ENCODE measurements at regions not wholly inside any gene's neighbourhood (a gene's known extent, or its start where the extent isn't known, plus 50 kb on each side); places are given as distances from the start of the nearest gene placed in this dataset.
"Not testable (repeated sequence)": the region's sequence is repeated elsewhere in the genome, so short reads cannot be mapped to it uniquely, and the experiment has no call there.

DNA sequence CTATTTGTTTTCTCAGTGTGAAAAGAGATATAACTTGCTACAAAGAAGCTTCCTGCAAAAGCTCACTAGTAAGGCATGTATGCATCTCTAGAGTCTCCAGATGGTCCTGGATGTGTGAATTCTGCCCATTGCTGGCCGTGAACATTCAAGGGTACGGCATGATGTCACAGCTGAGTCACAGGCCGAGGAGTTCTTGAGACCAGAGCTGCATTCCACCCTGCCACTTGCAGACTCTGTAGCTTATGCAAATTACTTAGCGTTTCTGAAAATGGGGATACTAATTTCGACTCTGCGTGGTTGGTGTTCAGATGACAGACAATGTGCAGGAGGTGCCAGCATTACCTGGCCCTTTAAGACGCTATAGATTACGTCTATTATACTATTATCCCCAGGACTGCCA, 470.7 kb downstream of the ZNF536 start:
- intact Hi-C loops (cut with DNase I, micrococcal nuclease): no loop called here
- Histone ChIP-seq H3K9me3 (no peaks in the 10 kb centered on the region), H3K4me3 (no peak overlapping the region), H3K4me1 (ENCODE audit: low read depth) (no peaks in the 10 kb centered on the region), H3K36me3 (ENCODE audit: low read depth) (no peaks in the 10 kb centered on the region)
- ATAC-seq: no peak
- TF ChIP-seq, protein P1, sequence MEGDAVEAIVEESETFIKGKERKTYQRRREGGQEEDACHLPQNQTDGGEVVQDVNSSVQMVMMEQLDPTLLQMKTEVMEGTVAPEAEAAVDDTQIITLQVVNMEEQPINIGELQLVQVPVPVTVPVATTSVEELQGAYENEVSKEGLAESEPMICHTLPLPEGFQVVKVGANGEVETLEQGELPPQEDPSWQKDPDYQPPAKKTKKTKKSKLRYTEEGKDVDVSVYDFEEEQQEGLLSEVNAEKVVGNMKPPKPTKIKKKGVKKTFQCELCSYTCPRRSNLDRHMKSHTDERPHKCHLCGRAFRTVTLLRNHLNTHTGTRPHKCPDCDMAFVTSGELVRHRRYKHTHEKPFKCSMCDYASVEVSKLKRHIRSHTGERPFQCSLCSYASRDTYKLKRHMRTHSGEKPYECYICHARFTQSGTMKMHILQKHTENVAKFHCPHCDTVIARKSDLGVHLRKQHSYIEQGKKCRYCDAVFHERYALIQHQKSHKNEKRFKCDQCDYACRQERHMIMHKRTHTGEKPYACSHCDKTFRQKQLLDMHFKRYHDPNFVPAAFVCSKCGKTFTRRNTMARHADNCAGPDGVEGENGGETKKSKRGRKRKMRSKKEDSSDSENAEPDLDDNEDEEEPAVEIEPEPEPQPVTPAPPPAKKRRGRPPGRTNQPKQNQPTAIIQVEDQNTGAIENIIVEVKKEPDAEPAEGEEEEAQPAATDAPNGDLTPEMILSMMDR (IDR thresholded peaks at IDR 0.05): no peak
- DNase-seq: no peak

- TF ChIP-seq, protein P1 (IDR thresholded peaks at IDR 0.05): no peak
- intact Hi-C loops (cut with DNase I, micrococcal nuclease): no loop called here
- DNase-seq (no peak), ATAC-seq (no peak)
- no peaks in the 10 kb centered on the region for H3K9me3 ChIP-seq
- no peaks in the 10 kb centered on the region for H3K4me1 ChIP-seq (ENCODE audit: low read depth)
- H3K4me3 ChIP-seq: no peak overlapping the region
- H3K36me3 ChIP-seq (ENCODE audit: low read depth): no peaks in the 10 kb centered on the region
Observed at GRCh38 chr19:30841934-30842333, 469.8 kb downstream of the ZNF536 start.

DNA sequence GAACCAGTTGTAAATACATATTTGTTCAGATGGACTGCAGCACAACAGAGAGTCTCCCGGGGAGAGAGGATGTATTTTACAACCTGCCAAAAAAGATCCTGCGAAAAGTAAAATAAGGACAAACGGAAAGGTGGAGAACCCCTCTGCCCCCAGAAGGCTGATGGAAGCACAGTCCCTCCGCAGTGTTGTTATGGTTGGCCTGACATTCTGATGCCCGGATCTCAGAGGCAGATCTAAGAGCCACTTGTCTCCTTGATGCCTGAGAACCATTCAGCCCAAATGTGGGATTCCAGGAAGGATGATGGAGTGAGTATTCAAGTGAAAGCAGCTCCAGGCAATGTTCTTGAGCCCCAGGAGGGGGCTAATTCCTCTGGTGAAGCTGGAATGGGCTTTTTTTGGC, 458.7 kb downstream of the ZNF536 start:
- Histone ChIP-seq H3K4me3 (no peak overlapping the region), H3K36me3 (ENCODE audit: low read depth) (no peaks in the 10 kb centered on the region), H3K9me3 (no peaks in the 10 kb centered on the region), H3K4me1 (ENCODE audit: low read depth) (no peaks in the 10 kb centered on the region)
- ATAC-seq (no peak), DNase-seq (no peak)
- TF ChIP-seq, protein P1 (IDR thresholded peaks at IDR 0.05): no peak
- intact Hi-C loops (cut with DNase I, micrococcal nuclease): no loop called here

DNA sequence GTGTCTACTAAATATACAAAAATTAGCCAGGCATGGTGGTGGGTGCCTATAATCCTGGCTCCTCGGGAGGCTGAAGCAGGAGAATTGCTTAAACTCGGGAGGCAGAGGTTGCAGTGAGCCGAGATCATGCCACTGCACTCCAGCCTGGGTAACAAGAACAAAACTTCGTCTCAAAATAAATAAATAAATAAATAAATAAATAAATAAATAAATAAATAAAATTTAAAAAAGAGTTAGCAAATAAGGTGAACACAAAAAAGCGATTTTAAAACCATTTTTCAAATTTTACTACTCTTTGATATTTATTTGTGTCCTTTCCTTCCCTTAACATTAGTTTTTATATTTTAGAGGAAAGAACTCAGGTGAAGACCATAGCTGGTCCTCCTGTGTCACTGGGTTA, 453.3 kb downstream of the ZNF536 start:
- H3K4me3 ChIP-seq; intact Hi-C loops (cut with DNase I, micrococcal nuclease); H3K4me1 ChIP-seq (ENCODE audit: low read depth); H3K9me3 ChIP-seq; DNase-seq; ATAC-seq; H3K36me3 ChIP-seq (ENCODE audit: low read depth): not testable (repeated sequence)

GRCh38 chr19:30824809-30825208, 452.6 kb downstream of the ZNF536 start:
- no peak overlapping the region for H3K4me3 ChIP-seq
- TF ChIP-seq, protein P1 (IDR thresholded peaks at IDR 0.05): no peak
- H3K9me3 ChIP-seq: no peaks in the 10 kb centered on the region
- intact Hi-C loops (cut with DNase I, micrococcal nuclease): no loop called here
- H3K4me1 ChIP-seq (ENCODE audit: low read depth): no peaks in the 10 kb centered on the region
- no peaks in the 10 kb centered on the region for H3K36me3 ChIP-seq (ENCODE audit: low read depth)
- ATAC-seq (no peak), DNase-seq (no peak)

DNA sequence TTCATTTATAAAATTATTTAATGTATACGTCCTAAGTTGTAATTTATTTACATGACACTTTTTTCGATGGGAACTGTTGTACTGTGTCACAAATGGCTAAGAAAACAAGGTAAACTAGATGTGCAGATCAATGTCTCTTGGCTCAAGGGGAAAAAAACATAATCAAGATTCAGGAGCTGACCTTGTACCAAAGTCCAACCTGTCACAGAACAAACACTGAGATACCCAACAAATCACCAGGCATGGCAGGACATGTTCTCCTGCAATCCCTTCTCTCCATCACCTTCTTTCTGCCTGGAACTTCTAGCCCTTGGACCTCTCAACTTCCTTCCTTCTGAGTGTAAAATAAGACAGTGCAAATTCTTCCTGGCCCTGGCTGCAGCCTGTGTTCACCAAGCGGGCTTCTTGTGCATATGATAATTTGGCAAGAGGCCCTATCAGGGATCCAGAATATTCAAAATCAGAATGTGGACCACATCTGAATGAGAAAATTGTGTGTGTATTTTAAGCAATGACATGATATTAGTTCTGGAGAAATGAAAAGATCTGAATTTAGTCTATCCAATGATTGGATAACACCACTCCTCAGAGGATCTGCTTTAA, 445.9 kb downstream of the ZNF536 start:
- intact Hi-C loops (cut with DNase I, micrococcal nuclease): no loop called here
- Histone ChIP-seq H3K4me1 (ENCODE audit: low read depth) (no peaks in the 10 kb centered on the region), H3K4me3 (no peak overlapping the region), H3K36me3 (ENCODE audit: low read depth) (no peaks in the 10 kb centered on the region), H3K9me3 (no peaks in the 10 kb centered on the region)
- ATAC-seq (no peak), DNase-seq (no peak)
- TF ChIP-seq, protein P1 (IDR thresholded peaks at IDR 0.05): no peak
